HCT116 (cell line): ENCODE measurements at regions not wholly inside any gene's neighbourhood (a gene's known extent, or its start where the extent isn't known, plus 50 kb on each side); places are given as distances from the start of the nearest gene placed in this dataset.

Experiments
- ATAC-seq: fragments of 200-7000 bp; cut with Tn5 transposase; 2 replicates; pipeline ENCODE4 v1.9.1; 2020; ENCODE audit warnings: mild to moderate bottlenecking, moderate library complexity
- BruUV-seq: library from RNA; stranded (reverse); fragments of 400-500 nt; replicated peaks from 2 replicates; lab custom pipeline; 2021; lab: Mats Ljungman, UMichigan
- CTCF ChIA-PET: fragments of 300-600 bp; sonication (Branson Sonifier 250); formaldehyde crosslinking; loops from one replicate; lab custom pipeline; 2021; ENCODE audit warnings: antibody characterized with exemption; lab: Charles Lee
- POLR2A ChIA-PET: fragments of 300-600, 350-600 bp; sonication (Branson Sonifier 250); formaldehyde crosslinking; loops from one replicate; lab custom pipeline; 2021; ENCODE audit warnings: antibody characterized with exemption; lab: Charles Lee
- RAD21 ChIA-PET, 2 experiments: fragments of 300-600 bp; sonication (Branson Sonifier 250); formaldehyde crosslinking; loops; one replicate each; lab custom pipeline; 2023; ENCODE audit warnings: low total read pairs in 2 of 2; ENCODE audit not compliant: uncharacterized antibody in 2 of 2, unreplicated experiment in 2 of 2, low non-redundant PET in 1 of 2; lab: Charles Lee
- DNase-seq: peaks from one replicate; pipeline ENCODE4 v3.0.0-alpha.2; 2010; ENCODE audit warnings: low read depth, low spot score
- H2AFZ ChIP-seq: fragments of 200-600 bp; shearing (Covaris generic), sonication (generic); 2 replicates; pipeline ENCODE4 v1.6.1; 2017; ENCODE audit warnings: low read depth, mixed run types, mixed read lengths, antibody characterized with exemption, low read length; ENCODE audit not compliant: poor library complexity, severe bottlenecking
- H3K27ac ChIP-seq: 2 replicates; pipeline ENCODE4 v1.5.1; 2012; ENCODE audit warnings: low read depth, low read length
- H3K27me3 ChIP-seq: fragments of 200-600 bp; sonication (generic); 2 replicates; pipeline ENCODE4 v1.6.1; 2016; ENCODE audit warnings: mixed run types, low read length, mixed read lengths; ENCODE audit not compliant: insufficient read depth
- H3K36me3 ChIP-seq, 2 experiments: fragments of 200-500 bp in 1 of 2; fragments of 200-600 bp in 1 of 2; sonication (Bioruptor generic) in 1 of 2; sonication (generic) in 1 of 2; 2 replicates each; pipeline versions ENCODE4 v1.5.1 to v1.6.1; 2014 to 2016; ENCODE audit warnings: low read length in 2 of 2, inconsistent platforms in 1 of 2, mixed read lengths in 1 of 2, mixed run types in 1 of 2; ENCODE audit not compliant: insufficient read depth in 2 of 2, control insufficient read depth in 1 of 2
- H3K4me1 ChIP-seq, 2 experiments: fragments of 200-600 bp in 1 of 2; sonication (generic) in 1 of 2; 2 replicates each; pipeline versions ENCODE4 v1.5.1 to v1.6.1; 2012 to 2017; ENCODE audit warnings: low read length in 2 of 2, inconsistent platforms in 1 of 2, mild to moderate bottlenecking in 1 of 2, mixed read lengths in 1 of 2, mixed run types in 1 of 2, moderate library complexity in 1 of 2; ENCODE audit not compliant: insufficient read depth in 2 of 2, control insufficient read depth in 1 of 2
- H3K4me2 ChIP-seq: fragments of 200-600 bp; sonication (generic); 2 replicates; pipeline ENCODE4 v1.6.1; 2017; ENCODE audit warnings: mixed run types, low read length, mixed read lengths
- H3K4me3 ChIP-seq, 2 experiments: fragments of 200-600 bp in 1 of 2; sonication (generic) in 1 of 2; replicated peaks in 1 of 2; 2 replicates each; pipeline ENCODE4 v1.5.1; 2011 to 2016; ENCODE audit warnings: low read length in 2 of 2, control low read depth in 1 of 2, low read depth in 1 of 2, mild to moderate bottlenecking in 1 of 2, mixed read lengths in 1 of 2, mixed run types in 1 of 2
- H3K79me2 ChIP-seq: fragments of 200-600 bp; sonication (generic); 2 replicates; pipeline ENCODE4 v1.6.1; 2017; ENCODE audit warnings: mild to moderate bottlenecking, mixed run types, low read length, moderate library complexity, mixed read lengths; ENCODE audit not compliant: insufficient read depth
- H3K9ac ChIP-seq: fragments of 200-600 bp; sonication (generic); 2 replicates; pipeline ENCODE4 v1.6.1; 2016; ENCODE audit warnings: low read length, mixed read lengths
- H3K9me2 ChIP-seq: fragments of 200-600 bp; sonication (generic), shearing (Covaris generic); 2 replicates; pipeline ENCODE4 v1.6.1; 2017; ENCODE audit warnings: mixed run types, mild to moderate bottlenecking, moderate library complexity; ENCODE audit not compliant: insufficient read depth
- H3K9me3 ChIP-seq, 2 experiments: fragments of 200-500 bp in 1 of 2; fragments of 200-600 bp in 1 of 2; sonication (Bioruptor generic) in 1 of 2; sonication (generic) in 1 of 2; 2 replicates each; pipeline ENCODE4 v1.6.1; 2014 to 2017; ENCODE audit warnings: low read length in 2 of 2, mixed read lengths in 2 of 2, inconsistent platforms in 1 of 2, low read depth in 1 of 2, mild to moderate bottlenecking in 1 of 2, mixed run types in 1 of 2, moderate library complexity in 1 of 2; ENCODE audit not compliant: control insufficient read depth in 1 of 2, insufficient read depth in 1 of 2
- H4K20me1 ChIP-seq: fragments of 200-600 bp; sonication (generic), shearing (Covaris generic); 2 replicates; pipeline ENCODE4 v1.6.1; 2017; ENCODE audit warnings: mixed run types, mild to moderate bottlenecking, moderate library complexity; ENCODE audit not compliant: insufficient read depth
- ATF3 ChIP-seq: IDR thresholded peaks from 2 replicates; pipeline ENCODE4 v1.6.1; 2012
- CEBPB ChIP-seq: IDR thresholded peaks from 2 replicates; pipeline ENCODE4 v1.6.1; 2012; ENCODE audit warnings: low read depth
- EGR1 ChIP-seq: IDR thresholded peaks from 2 replicates; pipeline ENCODE4 v1.6.1; 2012; ENCODE audit warnings: low read depth
- EZH2 ChIP-seq: fragments of 200-600 bp; sonication (generic); IDR thresholded peaks from 2 replicates; pipeline ENCODE4 v1.6.1; 2017; ENCODE audit warnings: antibody characterized with exemption, mixed run types
- EZH2phosphoT487 ChIP-seq: fragments of 200-600 bp; IDR thresholded peaks from 2 replicates; pipeline ENCODE4 v1.6.1; 2018; ENCODE audit warnings: antibody characterized with exemption, borderline replicate concordance
- FOSL1 ChIP-seq: IDR thresholded peaks from 2 replicates; pipeline ENCODE4 v1.6.1; 2012; ENCODE audit warnings: low read depth
- JUND ChIP-seq: IDR thresholded peaks from 2 replicates; pipeline ENCODE4 v1.6.1; 2012
- MAX ChIP-seq: IDR thresholded peaks from 2 replicates; pipeline ENCODE4 v1.6.1; 2012
- POLR2A ChIP-seq: IDR thresholded peaks from 2 replicates; pipeline ENCODE4 v1.7.0; 2011; ENCODE audit warnings: borderline replicate concordance; ENCODE audit not compliant: insufficient read depth, insufficient read length; ENCODE audit errors: extremely low read depth
- POLR2AphosphoS5 ChIP-seq: IDR thresholded peaks from 2 replicates; pipeline ENCODE4 v1.6.1; 2011; ENCODE audit warnings: mild to moderate bottlenecking, low read depth, low read length, moderate library complexity
- REST ChIP-seq: IDR thresholded peaks from 2 replicates; pipeline ENCODE4 v1.6.1; 2012; ENCODE audit warnings: low read depth
- SIN3A ChIP-seq: IDR thresholded peaks from 2 replicates; pipeline ENCODE4 v1.6.1; 2012; ENCODE audit warnings: low read depth
- SP1 ChIP-seq: IDR thresholded peaks from 2 replicates; pipeline ENCODE4 v1.6.1; 2012; ENCODE audit warnings: low read depth
- SRF ChIP-seq: IDR thresholded peaks from 2 replicates; pipeline ENCODE4 v1.6.1; 2012; ENCODE audit warnings: low read depth
- TCF7L2 ChIP-seq: IDR thresholded peaks from 2 replicates; pipeline ENCODE4 v1.7.0; 2011; ENCODE audit warnings: borderline replicate concordance, inconsistent platforms; ENCODE audit not compliant: insufficient read depth, insufficient read length; ENCODE audit errors: extremely low read depth
- YY1 ChIP-seq: IDR thresholded peaks from 2 replicates; pipeline ENCODE4 v1.6.1; 2011; ENCODE audit warnings: low read length, low read depth, moderate library complexity, mild to moderate bottlenecking; ENCODE audit not compliant: insufficient replicate concordance; ENCODE audit errors: extremely low read depth
- ZBTB33 ChIP-seq: IDR thresholded peaks from 2 replicates; pipeline ENCODE4 v1.6.1; 2011; ENCODE audit warnings: mild to moderate bottlenecking, low read length, moderate library complexity; ENCODE audit not compliant: insufficient replicate concordance; ENCODE audit errors: extremely low read depth
- ZFX ChIP-seq: fragments of 450-650 bp; IDR thresholded peaks from 2 replicates; pipeline ENCODE4 v1.6.1; 2017
- ZNF274 ChIP-seq: fragments of 200-500 bp; sonication (Bioruptor generic); IDR thresholded peaks from 2 replicates; pipeline ENCODE4 v1.6.1; 2014; ENCODE audit warnings: mild to moderate bottlenecking, low read depth, low read length, inconsistent platforms
- intact Hi-C: fragments of 100-400 bp; cut with micrococcal nuclease; formaldehyde crosslinking; loops from 2 replicates; pipeline ENCODE4 v1.10.0; 2022

- no peaks in the 10 kb centered on the region for H3K9me3 ChIP-seq
- no TSS peak for BruUV-seq
- no peaks in the 10 kb centered on the region for H3K27me3 ChIP-seq
- intact Hi-C loops, result no loop called here
- no peak overlapping the region for H3K4me2 ChIP-seq
- DNase-seq (no peak), ATAC-seq (no peak)
- no peak overlapping the region for H2AFZ ChIP-seq
- RAD21 ChIA-PET, result no interaction called here
- no peak overlapping the region for H3K27ac ChIP-seq
- no peaks in the 10 kb centered on the region for H3K9me2 ChIP-seq
- no peak overlapping the region for H3K4me3 ChIP-seq
- TF ChIP-seq JUND, result no peak
- no peak for TF ChIP-seq SP1
- no peak for TF ChIP-seq TCF7L2
- TF ChIP-seq SRF, result no peak
- TF ChIP-seq YY1, result no peak
- no peak for TF ChIP-seq ATF3
- no peak for TF ChIP-seq FOSL1
- no peak for TF ChIP-seq POLR2AphosphoS5
- no peak for TF ChIP-seq POLR2A
- no peak for TF ChIP-seq ZBTB33
- no peak for TF ChIP-seq ZNF274
- no peak for TF ChIP-seq REST
- no peak for TF ChIP-seq MAX
- no peak for TF ChIP-seq CEBPB
- TF ChIP-seq EZH2phosphoT487, result no peak
- no peak for TF ChIP-seq EGR1
- TF ChIP-seq ZFX, result no peak
- no peak for TF ChIP-seq EZH2
- TF ChIP-seq SIN3A, result no peak
- H4K20me1 ChIP-seq, result no peaks in the 10 kb centered on the region
- CTCF ChIA-PET, result interaction anchor here (4.2 kb wide), 1 partner anchor 11 kb away, joined by 15 read pairs; no protein-coding TSS in a partner anchor
- H3K9ac ChIP-seq, result no peak overlapping the region
- H3K79me2 ChIP-seq, result no peaks in the 10 kb centered on the region
- no peaks in the 10 kb centered on the region for H3K4me1 ChIP-seq
- no peaks in the 10 kb centered on the region for H3K36me3 ChIP-seq
- POLR2A ChIA-PET, result no interaction called here
Observed at GRCh38 chr5:42878550-42878949, 66.9 kb upstream of the SELENOP start.
